ENCODE measurements at regions not wholly inside any gene's neighbourhood (a gene's known extent, or its start where the extent isn't known, plus 50 kb on each side); places are given as distances from the start of the nearest gene placed in this dataset.

GRCh38 chr12:17763366-17763765, 326.6 kb downstream of the RERGL start:
- no peak overlapping the region for H3K4me3 ChIP-seq (ENCODE audit: low read depth, low read length)
- no peak for DNase-seq (ENCODE audit: low read depth)
- TF ChIP-seq POLR2A (IDR thresholded peaks at IDR 0.05; ENCODE audit: extremely low read depth, insufficient read length): no peak

GRCh38 chr12:17759982-17760381, 330.0 kb downstream of the RERGL start:
- no peak overlapping the region for H3K4me3 ChIP-seq (ENCODE audit: low read depth, low read length)
- TF ChIP-seq MYC (IDR thresholded peaks at IDR 0.05; ENCODE audit: low read depth, low read length): no peak
- no peak for TF ChIP-seq MAX (IDR thresholded peaks at IDR 0.05; ENCODE audit: low read depth, low read length)
- TF ChIP-seq POLR2A (IDR thresholded peaks at IDR 0.05; ENCODE audit: extremely low read depth, insufficient read length): no peak
- no peak for TF ChIP-seq CTCF (IDR thresholded peaks at IDR 0.05; ENCODE audit: low read depth, low read length)
- DNase-seq (ENCODE audit: low read depth): no peak

Data from NB4 (cell line).